ENCODE measurements at regions not wholly inside any gene's neighbourhood (a gene's known extent, or its start where the extent isn't known, plus 50 kb on each side); places are given as distances from the start of the nearest gene placed in this dataset.

DNA sequence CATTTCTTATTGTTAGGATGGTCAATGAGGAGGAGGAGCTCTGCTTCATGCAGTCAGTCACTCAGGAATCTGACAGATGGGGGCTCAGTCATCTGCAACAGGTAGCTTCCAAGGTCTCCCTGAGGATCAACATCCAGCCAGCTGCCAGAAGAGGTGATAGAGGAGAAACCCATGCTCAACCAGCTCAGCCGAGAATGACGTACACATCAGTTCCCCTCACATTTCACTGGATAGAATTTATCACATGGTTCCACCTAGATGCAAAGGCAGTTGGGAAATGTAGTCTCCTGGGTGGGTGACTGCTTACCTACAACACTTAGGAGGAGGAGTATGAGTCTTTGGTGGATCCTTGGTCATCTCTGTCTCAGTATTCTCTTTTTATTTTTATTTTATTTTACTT lies 144.5 kb downstream of the CEBPB start:
- 11% methylated on average over 2 of the region's 2 CpGs for WGBS, 2 donors

DNA sequence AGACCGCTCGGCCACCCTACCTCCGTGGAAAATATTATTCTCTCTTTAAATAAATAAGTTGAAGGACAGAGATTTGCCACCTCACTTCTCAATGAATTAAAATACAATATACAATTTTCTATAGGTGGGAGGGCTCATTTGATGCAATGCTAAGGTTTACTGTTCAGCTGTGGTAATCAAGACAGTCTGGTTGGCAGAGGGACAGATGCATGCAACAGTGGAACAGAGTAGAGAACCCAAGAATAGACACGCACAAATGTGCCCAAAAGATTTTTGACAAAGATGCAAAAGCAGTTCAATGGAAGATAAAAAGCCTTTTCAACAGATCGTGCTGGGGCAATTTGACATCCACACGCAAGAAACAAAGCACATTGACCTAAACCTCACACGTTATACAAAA lies 145.2 kb downstream of the CEBPB start:
- H3K4me1 ChIP-seq = peaks cover 8 to 17% (median 10%) of the 10 kb centered on the region in 3 donors
- TF ChIP-seq, protein P1, sequence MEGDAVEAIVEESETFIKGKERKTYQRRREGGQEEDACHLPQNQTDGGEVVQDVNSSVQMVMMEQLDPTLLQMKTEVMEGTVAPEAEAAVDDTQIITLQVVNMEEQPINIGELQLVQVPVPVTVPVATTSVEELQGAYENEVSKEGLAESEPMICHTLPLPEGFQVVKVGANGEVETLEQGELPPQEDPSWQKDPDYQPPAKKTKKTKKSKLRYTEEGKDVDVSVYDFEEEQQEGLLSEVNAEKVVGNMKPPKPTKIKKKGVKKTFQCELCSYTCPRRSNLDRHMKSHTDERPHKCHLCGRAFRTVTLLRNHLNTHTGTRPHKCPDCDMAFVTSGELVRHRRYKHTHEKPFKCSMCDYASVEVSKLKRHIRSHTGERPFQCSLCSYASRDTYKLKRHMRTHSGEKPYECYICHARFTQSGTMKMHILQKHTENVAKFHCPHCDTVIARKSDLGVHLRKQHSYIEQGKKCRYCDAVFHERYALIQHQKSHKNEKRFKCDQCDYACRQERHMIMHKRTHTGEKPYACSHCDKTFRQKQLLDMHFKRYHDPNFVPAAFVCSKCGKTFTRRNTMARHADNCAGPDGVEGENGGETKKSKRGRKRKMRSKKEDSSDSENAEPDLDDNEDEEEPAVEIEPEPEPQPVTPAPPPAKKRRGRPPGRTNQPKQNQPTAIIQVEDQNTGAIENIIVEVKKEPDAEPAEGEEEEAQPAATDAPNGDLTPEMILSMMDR (IDR thresholded peaks at IDR 0.05) = no peak
- DNase-seq = no peak
- no peak overlapping the region for H3K27ac ChIP-seq
- no peak for ATAC-seq
- no peaks in the 10 kb centered on the region for H3K36me3 ChIP-seq
- H3K27me3 ChIP-seq = no peaks in the 10 kb centered on the region
- FAIRE-seq = no peak
- intact Hi-C loops (cut with DNase I) = no loop called here
- 84 to 89% methylated on average over 7 of the region's 7 CpGs for WGBS, 2 donors
- no peaks in the 10 kb centered on the region for H3K9me3 ChIP-seq
- H3K4me3 ChIP-seq = no peak overlapping the region

More for the DNA sequence above, 144.5 kb downstream of the CEBPB start:
- Histone ChIP-seq H3K27me3 (no peaks in the 10 kb centered on the region), H3K4me3 (no peak overlapping the region), H3K9me3 (no peaks in the 10 kb centered on the region), H3K4me1 (peaks cover 8 to 17% (median 10%) of the 10 kb centered on the region in 3 donors), H3K27ac (no peak overlapping the region), H3K36me3 (no peaks in the 10 kb centered on the region)
- DNase-seq (no peak), ATAC-seq (peak in 3 of 4 donors; percentile 44 to 62 (median 53)), FAIRE-seq (no peak)
- intact Hi-C loops (cut with DNase I) = no loop called here
- TF ChIP-seq, protein P1 (IDR thresholded peaks at IDR 0.05) = no peak

DNA sequence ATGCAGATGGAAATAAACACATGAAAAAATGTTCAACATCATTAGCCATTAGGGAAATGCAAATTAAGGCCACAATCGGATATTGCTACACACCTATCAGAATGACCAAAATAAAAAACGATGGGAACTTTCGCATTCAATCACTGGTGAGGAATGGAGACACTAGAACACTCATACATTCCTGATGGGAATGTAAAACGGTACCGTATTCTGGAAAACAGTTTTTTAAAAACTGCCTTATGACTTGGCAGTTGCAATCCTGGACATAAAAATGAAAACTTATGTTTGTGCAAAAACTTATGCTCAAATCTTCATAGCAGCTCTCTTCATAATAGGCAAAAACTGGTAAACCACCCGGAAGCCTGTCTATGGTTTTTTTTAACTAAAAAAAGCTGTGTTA lies 146.0 kb downstream of the CEBPB start:
- H3K36me3 ChIP-seq = no peaks in the 10 kb centered on the region
- H3K4me3 ChIP-seq = no peak overlapping the region
- H3K4me1 ChIP-seq = peaks cover 8 to 15% (median 9%) of the 10 kb centered on the region in 3 donors
- H3K27ac ChIP-seq = no peak overlapping the region
- WGBS, 2 donors = 79 to 87% methylated on average over 6 of the region's 6 CpGs
- TF ChIP-seq, protein P1 (IDR thresholded peaks at IDR 0.05) = no peak
- intact Hi-C loops (cut with DNase I) = no loop called here
- DNase-seq = no peak
- no peak for FAIRE-seq
- H3K27me3 ChIP-seq = no peaks in the 10 kb centered on the region
- ATAC-seq = no peak
- no peaks in the 10 kb centered on the region for H3K9me3 ChIP-seq

DNA sequence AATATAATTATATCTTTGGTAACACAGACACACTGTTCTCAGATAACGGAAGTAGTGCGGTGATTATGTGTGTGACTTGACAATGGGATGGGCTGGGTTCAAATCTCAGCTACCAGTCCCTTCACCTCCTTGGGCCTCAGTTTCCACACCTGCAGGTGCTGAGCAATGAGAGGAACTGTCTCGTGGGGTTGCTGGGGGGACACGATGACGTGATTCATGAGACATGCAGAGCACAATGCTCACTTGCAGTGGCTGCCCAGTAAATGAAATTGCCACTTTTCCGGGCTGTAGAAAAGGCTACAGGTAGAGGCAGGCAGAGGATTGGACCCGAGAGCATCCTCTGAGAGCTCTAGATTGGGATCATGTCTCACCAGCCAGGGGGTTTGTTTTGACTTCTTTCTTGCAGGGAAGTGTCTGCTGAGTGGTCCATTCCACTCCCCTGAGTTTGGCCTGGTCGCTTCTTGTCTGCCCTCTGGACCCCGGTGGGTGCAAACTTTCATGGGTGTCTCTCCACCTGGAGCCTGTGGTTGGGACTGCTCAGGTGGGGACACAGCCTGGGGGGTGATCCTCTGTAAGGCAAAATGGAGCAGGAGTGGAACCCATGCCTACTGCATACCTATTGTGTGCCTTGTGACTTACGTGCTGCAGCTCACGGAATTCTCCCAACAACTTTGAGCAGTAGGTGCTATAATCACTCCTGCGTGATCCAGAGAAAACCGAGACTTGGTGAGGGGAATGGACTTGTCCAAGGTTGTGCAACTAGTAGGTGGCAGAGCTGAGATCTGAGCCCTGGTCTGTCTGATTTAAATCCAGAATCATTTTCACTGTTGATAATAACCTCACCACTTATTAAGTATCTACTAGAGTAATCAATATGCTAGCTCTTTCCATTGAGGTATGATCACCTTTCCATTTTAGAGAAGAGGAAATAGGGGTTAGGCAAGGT lies 147.2 kb downstream of the CEBPB start:
- Histone ChIP-seq H3K4me3 (no peak overlapping the region), H3K36me3 (no peaks in the 10 kb centered on the region), H3K4me1 (peaks cover 0 to 6% (median 0%) of the 10 kb centered on the region in 3 donors), H3K27ac (no peak overlapping the region), H3K27me3 (no peaks in the 10 kb centered on the region), H3K9me3 (no peaks in the 10 kb centered on the region)
- intact Hi-C loops (cut with DNase I) = no loop called here
- 89 to 90% methylated on average over 13 of the region's 13 CpGs for whole genome bisulfite sequencing, 2 donors
- FAIRE-seq (no peak), ATAC-seq (no peak), DNase-seq (no peak)
- TF ChIP-seq, protein P1 (IDR thresholded peaks at IDR 0.05) = no peak

All from pancreas (tissue), 10 donors.